NT2/D1 (cell line): ENCODE measurements at regions not wholly inside any gene's neighbourhood (a gene's known extent, or its start where the extent isn't known, plus 50 kb on each side); places are given as distances from the start of the nearest gene placed in this dataset.

ENCODE experiments used
- SUZ12 ChIP-seq: IDR thresholded peaks from 2 replicates; pipeline ENCODE4 v1.6.1; 2011; ENCODE audit not compliant: insufficient read length, insufficient read depth; ENCODE audit errors: extremely low read depth
- YY1 ChIP-seq: IDR thresholded peaks from 2 replicates; pipeline ENCODE4 v1.6.1; 2011; ENCODE audit not compliant: insufficient read length, insufficient read depth
- ZNF274 ChIP-seq: IDR thresholded peaks from 2 replicates; pipeline ENCODE4 v1.6.1; 2011; ENCODE audit warnings: mild to moderate bottlenecking, low read depth, low read length

GRCh38 chr5:67363963-67364362 is 167.4 kb upstream of the CD180 start:
- no peak for TF ChIP-seq SUZ12
- no peak for TF ChIP-seq ZNF274
- no peak for TF ChIP-seq YY1
